Liver (tissue), 7 donors: ENCODE measurements at regions not wholly inside any gene's neighbourhood (a gene's known extent, or its start where the extent isn't known, plus 50 kb on each side); places are given as distances from the start of the nearest gene placed in this dataset.

Experiments
- DNase-seq: peaks from one replicate; pipeline ENCODE4 v3.0.0-alpha.2; 2017; ENCODE audit warnings: low spot score
- H3K27ac ChIP-seq, 2 donors: one replicate each; pipeline ENCODE4 v1.7.0; 2013; ENCODE audit warnings: inconsistent platforms in 2 of 2, low read length in 2 of 2, control low read depth in 1 of 2, low read depth in 1 of 2, mild to moderate bottlenecking in 1 of 2
- H3K27me3 ChIP-seq, 4 donors: one replicate each; pipeline versions ENCODE4 v1.6.1 to v1.7.0; 2013; ENCODE audit warnings: low read length in 3 of 4, inconsistent platforms in 1 of 4, mild to moderate bottlenecking in 1 of 4, moderate library complexity in 1 of 4; ENCODE audit not compliant: control insufficient read depth in 4 of 4, insufficient read depth in 4 of 4
- H3K36me3 ChIP-seq, 4 donors: one replicate each; pipeline versions ENCODE4 v1.6.1 to v1.7.0; 2013; ENCODE audit warnings: low read length in 3 of 4, mild to moderate bottlenecking in 3 of 4, low read depth in 1 of 4, moderate library complexity in 1 of 4; ENCODE audit not compliant: control insufficient read depth in 4 of 4, insufficient read depth in 3 of 4
- H3K4me1 ChIP-seq, 4 donors: one replicate each; pipeline versions ENCODE4 v1.6.1 to v1.7.0; 2013; ENCODE audit warnings: low read length in 3 of 4, mild to moderate bottlenecking in 3 of 4, moderate library complexity in 1 of 4; ENCODE audit not compliant: control insufficient read depth in 4 of 4, insufficient read depth in 4 of 4
- H3K4me3 ChIP-seq, 3 donors: one replicate each; pipeline versions ENCODE4 v1.6.1 to v1.7.0; 2013; ENCODE audit warnings: low read length in 3 of 3, control low read depth in 1 of 3, low read depth in 1 of 3, mild to moderate bottlenecking in 1 of 3
- H3K9ac ChIP-seq, 2 donors: one replicate each; pipeline ENCODE4 v1.7.0; 2013; ENCODE audit warnings: low read length in 2 of 2, mild to moderate bottlenecking in 2 of 2, moderate library complexity in 2 of 2, control low read depth in 1 of 2, low read depth in 1 of 2
- H3K9me3 ChIP-seq, 4 donors: one replicate each; pipeline versions ENCODE4 v1.6.1 to v1.7.0; 2013; ENCODE audit warnings: low read length in 3 of 4; ENCODE audit not compliant: control insufficient read depth in 4 of 4
- ATF3 ChIP-seq: IDR thresholded peaks from 2 replicates; pipeline ENCODE4 v1.6.1; 2016; ENCODE audit warnings: antibody characterized with exemption
- EGR1 ChIP-seq, 2 donors: IDR thresholded peaks; 2 replicates each; pipeline ENCODE4 v1.6.1; 2016 to 2018; ENCODE audit warnings: antibody characterized with exemption in 2 of 2, low read depth in 2 of 2
- FOXA1 ChIP-seq: IDR thresholded peaks from 2 replicates; pipeline ENCODE4 v1.6.1; 2016; ENCODE audit warnings: antibody characterized with exemption
- FOXA2 ChIP-seq: IDR thresholded peaks from 2 replicates; pipeline ENCODE4 v1.6.1; 2016; ENCODE audit warnings: antibody characterized with exemption
- GABPA ChIP-seq, 2 donors: IDR thresholded peaks in 1 of 2; conservative IDR thresholded peaks in 1 of 2; 2 replicates each; pipeline ENCODE4 v1.6.1; 2016; ENCODE audit warnings: antibody characterized with exemption in 2 of 2, mild to moderate bottlenecking in 1 of 2, moderate library complexity in 1 of 2
- HNF4A ChIP-seq, 2 donors: conservative IDR thresholded peaks; 2 replicates each; pipeline ENCODE4 v1.6.1; 2016; ENCODE audit warnings: antibody characterized with exemption in 2 of 2, mild to moderate bottlenecking in 2 of 2
- HNF4G ChIP-seq: IDR thresholded peaks from 2 replicates; pipeline ENCODE4 v1.6.1; 2016; ENCODE audit warnings: antibody characterized with exemption
- NR2F2 ChIP-seq: IDR thresholded peaks from 2 replicates; pipeline ENCODE4 v1.6.1; 2016; ENCODE audit warnings: antibody characterized with exemption
- RAD21 ChIP-seq, 2 donors: IDR thresholded peaks; 2 replicates each; pipeline ENCODE4 v1.6.1; 2016; ENCODE audit warnings: antibody characterized with exemption in 2 of 2, mild to moderate bottlenecking in 2 of 2
- RXRA ChIP-seq, 2 donors: IDR thresholded peaks; 2 replicates each; pipeline ENCODE4 v1.6.1; 2017 to 2018; ENCODE audit warnings: antibody characterized with exemption in 2 of 2, mild to moderate bottlenecking in 1 of 2
- YY1 ChIP-seq: IDR thresholded peaks from 2 replicates; pipeline ENCODE4 v1.6.1; 2016; ENCODE audit warnings: antibody characterized with exemption, mild to moderate bottlenecking
- WGBS: extraction: QIAGEN DNeasy Blood & Tissue Kit; methylation state at CpG from one replicate; pipeline ENCODE4 v1.1.7; 2013; 5-methylcytosine and 5-hydroxymethylcytosine counted together
- TF ChIP-seq, protein P1 (sequence below): IDR thresholded peaks from 2 replicates; pipeline ENCODE4 v1.6.1; 2016; ENCODE audit warnings: antibody characterized with exemption
- donor health status: healthy.
- donor health status: healthy.
- donor health status: healthy.
- donor health status: healthy.

GRCh38 chr4:27239641-27240040 lies 379.0 kb downstream of the STIM2 start:
- WGBS = 76% methylated on average over 4 of the region's 4 CpGs
- no peak overlapping the region for H3K27ac ChIP-seq
- H3K9me3 ChIP-seq = no peaks in the 10 kb centered on the region
- DNase-seq = no peak
- no peaks in the 10 kb centered on the region for H3K4me1 ChIP-seq
- no peaks in the 10 kb centered on the region for H3K36me3 ChIP-seq
- H3K9ac ChIP-seq = no peak overlapping the region
- H3K27me3 ChIP-seq = no peaks in the 10 kb centered on the region
- H3K4me3 ChIP-seq = no peak overlapping the region
- TF ChIP-seq YY1 = no peak

DNA sequence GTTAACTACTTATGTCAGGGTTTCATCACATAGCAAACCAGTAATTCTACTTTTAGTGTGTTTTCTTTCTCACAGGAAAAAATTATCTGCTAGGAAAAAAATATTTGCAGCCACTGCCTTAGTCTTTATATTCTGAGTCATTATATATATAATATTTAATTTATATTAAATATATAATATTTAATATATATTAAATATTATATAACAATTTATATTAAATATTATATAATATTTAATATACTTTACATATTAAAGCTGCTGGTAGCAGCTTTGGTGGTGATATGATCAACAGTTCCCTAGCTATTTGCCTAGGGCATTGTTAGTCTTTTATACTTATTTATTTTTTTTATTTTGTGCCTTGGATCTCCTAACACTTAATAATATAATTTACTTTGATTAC lies 381.6 kb downstream of the STIM2 start:
- Histone ChIP-seq H3K4me3 (no peak overlapping the region), H3K27me3 (no peaks in the 10 kb centered on the region), H3K36me3 (no peaks in the 10 kb centered on the region), H3K27ac (no peak overlapping the region), H3K9me3 (no peaks in the 10 kb centered on the region), H3K9ac (no peak overlapping the region), H3K4me1 (no peaks in the 10 kb centered on the region)
- no peak for TF ChIP-seq YY1
- TF ChIP-seq GABPA (IDR thresholded peaks at IDR 0.05 in 1 of 2, conservative IDR thresholded peaks at IDR 0.05 in 1 of 2) = no peak
- TF ChIP-seq NR2F2 = no peak
- TF ChIP-seq ATF3 = no peak
- TF ChIP-seq RXRA (IDR thresholded peaks at IDR 0.05) = no peak
- TF ChIP-seq HNF4G = no peak
- TF ChIP-seq HNF4A (conservative IDR thresholded peaks at IDR 0.05) = no peak
- TF ChIP-seq, protein P1, sequence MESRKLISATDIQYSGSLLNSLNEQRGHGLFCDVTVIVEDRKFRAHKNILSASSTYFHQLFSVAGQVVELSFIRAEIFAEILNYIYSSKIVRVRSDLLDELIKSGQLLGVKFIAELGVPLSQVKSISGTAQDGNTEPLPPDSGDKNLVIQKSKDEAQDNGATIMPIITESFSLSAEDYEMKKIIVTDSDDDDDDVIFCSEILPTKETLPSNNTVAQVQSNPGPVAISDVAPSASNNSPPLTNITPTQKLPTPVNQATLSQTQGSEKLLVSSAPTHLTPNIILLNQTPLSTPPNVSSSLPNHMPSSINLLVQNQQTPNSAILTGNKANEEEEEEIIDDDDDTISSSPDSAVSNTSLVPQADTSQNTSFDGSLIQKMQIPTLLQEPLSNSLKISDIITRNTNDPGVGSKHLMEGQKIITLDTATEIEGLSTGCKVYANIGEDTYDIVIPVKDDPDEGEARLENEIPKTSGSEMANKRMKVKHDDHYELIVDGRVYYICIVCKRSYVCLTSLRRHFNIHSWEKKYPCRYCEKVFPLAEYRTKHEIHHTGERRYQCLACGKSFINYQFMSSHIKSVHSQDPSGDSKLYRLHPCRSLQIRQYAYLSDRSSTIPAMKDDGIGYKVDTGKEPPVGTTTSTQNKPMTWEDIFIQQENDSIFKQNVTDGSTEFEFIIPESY = no peak
- TF ChIP-seq RAD21 (IDR thresholded peaks at IDR 0.05) = no peak
- no peak for TF ChIP-seq FOXA2
- no peak for DNase-seq

- 73% methylated on average over 1 of the region's 1 CpG for WGBS
- no peaks in the 10 kb centered on the region for H3K36me3 ChIP-seq
- no peak for DNase-seq
- H3K9me3 ChIP-seq = no peaks in the 10 kb centered on the region
- TF ChIP-seq GABPA (IDR thresholded peaks at IDR 0.05 in 1 of 2, conservative IDR thresholded peaks at IDR 0.05 in 1 of 2) (no peak), FOXA2 (no peak), HNF4A (conservative IDR thresholded peaks at IDR 0.05) (no peak), EGR1 (IDR thresholded peaks at IDR 0.05; ENCODE audit: low read depth in 2 of 2) (no peak)
- no peak overlapping the region for H3K4me3 ChIP-seq
- no peaks in the 10 kb centered on the region for H3K27me3 ChIP-seq
- no peak overlapping the region for H3K27ac ChIP-seq
- H3K4me1 ChIP-seq = no peaks in the 10 kb centered on the region
- no peak overlapping the region for H3K9ac ChIP-seq
Measured at GRCh38 chr4:27245216-27245615, 384.6 kb downstream of the STIM2 start.

DNA sequence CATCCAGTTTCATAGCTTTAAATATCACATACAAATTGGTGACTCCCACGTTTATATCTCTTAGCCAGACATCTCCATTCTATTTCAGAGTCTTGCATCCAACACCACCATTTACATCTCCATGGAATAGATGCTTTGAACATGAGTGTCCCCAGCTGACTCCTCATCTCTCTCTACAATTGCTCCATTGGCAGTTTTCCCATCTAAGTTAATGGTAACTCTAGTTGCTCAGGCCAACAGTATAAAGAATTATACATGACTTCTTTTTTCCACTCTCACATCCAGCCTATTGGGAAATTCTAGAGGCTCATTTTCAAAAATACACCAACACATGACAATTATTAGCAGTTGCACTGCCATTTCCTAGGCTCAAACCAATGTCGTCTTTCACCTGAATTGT lies 388.2 kb downstream of the STIM2 start:
- TF ChIP-seq FOXA1 = no peak
- peaks cover 0 to 2% (median 0%) of the 10 kb centered on the region in 4 donors for H3K27me3 ChIP-seq
- no peak for DNase-seq
- H3K9me3 ChIP-seq = no peaks in the 10 kb centered on the region
- H3K4me3 ChIP-seq = no peak overlapping the region
- no peaks in the 10 kb centered on the region for H3K4me1 ChIP-seq
- no peak overlapping the region for H3K9ac ChIP-seq
- WGBS = 41% methylated on average over 2 of the region's 2 CpGs
- no peaks in the 10 kb centered on the region for H3K36me3 ChIP-seq
- no peak overlapping the region for H3K27ac ChIP-seq
